Endothelial cell of hepatic sinusoid (primary cell): ENCODE measurements at regions not wholly inside any gene's neighbourhood (a gene's known extent, or its start where the extent isn't known, plus 50 kb on each side); places are given as distances from the start of the nearest gene placed in this dataset.
"Not testable (repeated sequence)": the region's sequence is repeated elsewhere in the genome, so short reads cannot be mapped to it uniquely, and the experiment has no call there.

Experiments used
- in situ Hi-C: cut with HindIII; loops from 2 replicates; pipeline ENCODE4 v1.10.0; 2017; ENCODE audit warnings: low sequenced_read_pairs

DNA sequence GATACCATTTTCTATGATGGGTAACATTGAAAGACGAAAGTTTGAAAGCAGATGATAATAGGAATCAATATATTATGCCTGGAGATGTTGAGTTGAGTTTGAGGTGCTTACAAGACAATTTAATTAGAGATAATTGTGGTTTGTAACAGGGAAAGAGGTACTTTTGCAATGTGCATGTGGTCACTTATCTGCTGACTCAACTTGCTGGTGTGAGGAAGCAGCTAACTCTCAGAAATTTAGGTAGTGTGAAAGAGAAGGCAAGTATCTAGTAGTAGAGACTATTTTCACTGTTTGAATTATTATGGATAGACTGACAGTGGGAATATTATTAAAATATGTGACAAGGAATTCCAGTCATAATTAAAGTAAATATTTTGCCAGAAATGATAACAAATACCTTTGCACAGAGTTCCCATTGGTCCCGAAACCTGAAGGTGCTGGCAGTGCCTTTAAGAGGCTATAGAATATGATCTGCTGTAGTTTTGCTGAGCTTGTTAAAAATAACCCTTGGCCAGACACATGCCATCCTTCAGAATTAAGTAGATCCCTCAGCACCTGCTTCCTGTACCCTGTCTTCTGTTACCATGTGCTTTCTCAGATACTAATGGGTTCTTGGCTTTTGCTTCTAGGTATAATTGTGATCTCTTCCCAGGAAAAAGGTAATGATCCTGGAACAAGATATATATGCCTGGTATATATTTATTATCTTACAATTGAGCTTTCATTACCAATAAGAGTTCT lies 315.9 kb downstream of the BCHE start:
- in situ Hi-C loops, result no loop called here

- in situ Hi-C loops, result no loop called here
These were observed 317.5 kb downstream of the BCHE start for GRCh38 chr3:165519687-165520086.

GRCh38 chr3:165518346-165518745 lies 318.9 kb downstream of the BCHE start:
- in situ Hi-C loops, result no loop called here

- in situ Hi-C loops, result no loop called here
These were observed 317.8 kb upstream of the SLITRK3 start for GRCh38 chr3:165513715-165514701.

GRCh38 chr3:165507576-165507975 lies 311.4 kb upstream of the SLITRK3 start:
- in situ Hi-C loops, result no loop called here

- in situ Hi-C loops, result no loop called here
These were observed 310.9 kb upstream of the SLITRK3 start for GRCh38 chr3:165507060-165507459.

GRCh38 chr3:165505657-165506056 lies 309.5 kb upstream of the SLITRK3 start:
- in situ Hi-C loops, result no loop called here

DNA sequence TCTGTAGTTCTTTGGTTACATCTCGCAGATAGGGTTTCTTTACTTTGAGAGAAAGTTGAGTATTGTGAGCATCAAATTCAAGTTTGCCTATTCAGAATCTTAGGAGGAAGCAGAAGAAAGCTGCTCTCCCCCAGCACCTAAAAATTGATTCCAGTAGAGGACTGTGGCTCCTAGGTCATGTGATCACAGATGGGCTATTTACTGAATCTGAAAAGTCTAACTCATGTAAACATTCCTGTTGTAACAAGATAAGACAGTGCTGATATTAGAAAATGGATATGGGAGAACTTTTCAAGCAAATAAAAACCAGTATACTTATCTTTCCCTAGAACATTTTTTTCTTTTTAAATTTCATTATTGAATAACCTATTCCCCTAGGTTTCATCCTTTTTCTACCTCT lies 308.4 kb upstream of the SLITRK3 start:
- in situ Hi-C loops, result no loop called here

DNA sequence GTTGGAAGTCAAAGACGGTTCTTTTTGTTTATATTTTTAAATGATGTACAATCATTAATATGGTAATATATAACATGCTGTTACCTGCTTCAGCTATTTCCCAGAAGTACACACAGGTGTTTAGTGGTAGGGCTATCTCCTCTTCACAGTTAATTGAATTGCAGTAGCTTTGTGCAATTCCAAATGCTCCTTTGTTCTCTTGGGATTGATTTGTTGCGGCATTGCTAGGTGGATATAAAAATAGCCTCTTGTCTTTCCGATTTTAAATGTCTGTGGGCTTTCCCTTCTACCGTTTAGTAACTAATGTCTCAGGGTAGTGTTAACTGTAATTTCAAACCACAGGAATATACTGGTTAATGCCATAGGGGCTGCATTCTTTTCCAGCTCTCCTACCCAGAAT lies 307.6 kb upstream of the SLITRK3 start:
- in situ Hi-C loops, result no loop called here

DNA sequence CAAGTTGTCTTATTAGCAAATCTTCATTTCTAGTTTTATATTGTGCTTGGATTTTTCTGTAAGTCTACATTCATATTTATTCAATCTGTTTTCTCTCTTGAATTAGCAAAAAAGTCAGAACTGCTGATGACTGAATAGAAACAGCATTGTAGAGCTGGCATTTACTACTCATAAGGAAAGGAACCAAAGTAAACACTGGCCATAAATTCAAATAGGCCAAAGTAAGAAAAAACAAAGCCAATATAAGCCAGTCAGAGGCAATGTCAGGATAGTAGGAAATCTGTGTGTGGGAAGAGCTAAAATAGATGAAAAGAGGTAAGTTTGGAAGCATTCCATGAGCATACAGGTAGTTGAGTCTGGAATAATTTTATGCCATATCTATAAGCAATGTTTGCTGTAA lies 307.2 kb upstream of the SLITRK3 start:
- in situ Hi-C loops, result no loop called here

- in situ Hi-C loops, result no loop called here
These were observed 306.5 kb upstream of the SLITRK3 start for GRCh38 chr3:165502707-165503106.

GRCh38 chr3:165498742-165499141 lies 302.6 kb upstream of the SLITRK3 start:
- in situ Hi-C loops, result not testable (repeated sequence)

GRCh38 chr3:165491487-165491886 lies 295.3 kb upstream of the SLITRK3 start:
- in situ Hi-C loops, result no loop called here

- in situ Hi-C loops, result no loop called here
These were observed 280.3 kb upstream of the SLITRK3 start for GRCh38 chr3:165476399-165477060.

DNA sequence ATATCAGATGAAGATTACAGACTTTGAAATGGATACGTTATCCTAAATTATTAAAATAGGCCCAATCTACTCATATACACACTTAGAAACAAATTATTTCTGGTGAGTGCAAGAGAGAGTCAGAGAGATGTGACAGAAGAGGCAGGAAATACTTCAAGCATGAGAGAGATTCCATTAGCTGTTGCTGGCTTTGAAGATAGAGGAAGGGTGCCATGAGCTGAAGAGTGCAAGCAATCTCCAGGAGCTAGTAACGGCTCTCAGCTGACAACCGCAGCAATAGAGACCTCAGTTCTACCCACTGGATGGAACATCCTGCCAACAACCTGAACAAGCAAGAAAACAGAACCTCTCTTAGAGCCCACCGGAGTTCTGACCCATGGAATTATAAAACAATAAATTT lies 270.7 kb upstream of the SLITRK3 start:
- in situ Hi-C loops, result no loop called here

DNA sequence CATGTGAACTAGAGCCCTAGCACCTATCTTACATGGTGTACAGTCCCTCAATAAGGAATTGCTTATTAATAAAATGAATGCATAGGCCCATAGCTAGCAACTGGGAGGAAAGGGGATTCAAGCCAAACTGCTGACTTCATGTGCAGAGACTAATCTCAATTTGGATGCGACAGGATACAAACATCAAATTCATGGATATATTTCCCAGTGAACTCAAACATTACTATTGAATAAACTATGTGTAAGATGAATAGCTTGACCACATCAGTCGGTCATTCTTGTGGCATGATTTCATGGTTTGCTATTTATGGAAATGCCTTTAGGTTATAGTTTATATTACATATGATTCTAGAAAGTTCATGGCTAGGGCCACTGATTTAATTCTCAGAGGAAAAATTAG lies 268.6 kb upstream of the SLITRK3 start:
- in situ Hi-C loops, result no loop called here

DNA sequence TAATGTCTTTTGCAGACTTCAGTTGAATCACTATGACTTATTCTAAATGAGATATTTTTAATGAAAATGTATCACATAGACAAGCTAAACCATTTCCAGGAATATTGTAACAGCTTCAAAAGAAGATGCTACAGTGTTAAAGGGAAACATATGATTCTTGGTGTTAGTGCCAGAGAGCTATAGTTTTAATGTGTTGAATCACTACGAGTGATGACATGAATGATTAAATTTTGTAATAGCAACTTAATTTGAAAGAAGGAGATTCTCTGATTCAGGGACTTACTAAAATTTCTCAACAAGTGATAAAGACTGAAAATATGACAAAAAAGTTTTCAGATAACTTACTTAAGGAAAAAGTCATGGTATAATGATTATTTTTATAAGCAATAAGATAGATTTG lies 267.3 kb upstream of the SLITRK3 start:
- in situ Hi-C loops, result no loop called here

DNA sequence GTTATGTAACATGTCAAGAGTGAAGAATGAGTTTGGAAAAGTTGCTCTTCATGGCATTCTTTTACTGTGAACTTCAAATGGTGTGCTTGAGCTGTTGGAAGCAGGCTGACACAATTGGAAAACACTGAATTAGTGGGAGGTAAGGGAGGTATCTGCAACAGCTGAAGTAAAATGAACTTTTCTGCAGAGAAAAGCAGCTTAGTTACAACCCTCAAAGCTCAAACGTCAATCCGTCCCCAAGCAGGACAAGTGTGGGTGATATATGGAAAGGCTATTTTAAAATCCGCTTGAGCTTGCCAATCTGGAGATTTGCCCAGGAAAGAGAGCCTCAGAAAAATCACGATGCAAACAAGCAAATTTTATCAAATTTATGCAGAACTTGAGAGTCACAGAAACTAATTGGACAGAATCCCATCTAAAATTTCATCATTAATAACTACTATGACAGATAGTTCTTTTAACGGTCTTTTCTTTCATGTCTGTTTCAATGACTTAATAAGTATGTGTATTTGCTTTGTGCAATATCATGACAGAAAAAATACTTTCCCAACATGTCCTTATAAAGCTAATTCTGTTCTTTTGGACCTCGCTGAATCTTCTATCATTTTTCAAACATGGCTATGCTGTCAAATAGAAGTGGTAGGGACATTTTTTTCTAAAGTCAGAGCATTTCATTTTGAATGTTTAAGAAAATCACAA lies 266.6 kb upstream of the SLITRK3 start:
- in situ Hi-C loops, result no loop called here

- in situ Hi-C loops, result no loop called here
These were observed 264.0 kb upstream of the SLITRK3 start for GRCh38 chr3:165459924-165460835.

DNA sequence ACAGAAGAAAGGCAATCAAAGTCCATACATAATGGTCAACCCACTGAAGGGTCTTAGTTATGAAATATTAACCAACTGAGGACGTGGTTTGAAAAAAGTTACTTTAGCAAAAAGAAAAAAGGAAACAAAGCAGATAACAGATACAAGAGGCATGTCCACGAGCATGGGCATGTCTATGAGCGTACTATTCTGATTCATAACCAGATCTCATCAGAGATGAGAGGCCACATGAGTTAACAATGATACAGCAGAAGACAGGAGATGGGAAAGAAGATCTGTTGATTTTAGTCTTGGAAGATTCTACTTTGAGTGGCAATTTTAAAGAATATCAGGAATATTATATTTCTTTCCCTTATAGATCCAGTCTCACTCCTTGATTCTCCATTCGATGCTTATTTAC lies 262.9 kb upstream of the SLITRK3 start:
- in situ Hi-C loops, result no loop called here
